NCI-H1417 treated with DMSO at 0.1 percent for 48 hours (cell line): ENCODE measurements at regions not wholly inside any gene's neighbourhood (a gene's known extent, or its start where the extent isn't known, plus 50 kb on each side); places are given as distances from the start of the nearest gene placed in this dataset.

ENCODE experiments used
- DNase-seq: peaks from one replicate; lab custom pipeline; 2025; lab: John Stamatoyannopoulos, UW

DNA sequence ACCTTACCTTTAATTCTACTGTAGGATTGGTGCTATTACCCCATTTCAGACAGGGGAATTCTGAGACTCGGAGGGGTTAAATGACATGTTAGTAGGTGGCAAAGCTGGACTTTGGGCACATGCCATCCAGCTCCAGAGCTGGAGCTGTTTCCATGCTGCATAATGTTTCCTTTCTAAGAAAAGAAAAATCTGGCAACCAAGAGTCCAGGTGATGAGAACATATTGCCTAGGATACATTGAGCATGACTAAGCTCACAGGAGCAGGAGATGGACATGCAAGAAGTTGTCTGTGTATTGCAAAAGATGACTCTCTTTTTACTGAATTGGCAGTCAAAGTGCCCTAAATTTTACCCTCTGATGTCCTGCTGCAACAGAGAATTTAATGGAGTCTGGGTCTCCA is 150.8 kb upstream of the SYT13 start:
- no peak for DNase-seq

- DNase-seq = no peak
Observed at GRCh38 chr11:45436118-45436517, 150.0 kb upstream of the SYT13 start.

DNA sequence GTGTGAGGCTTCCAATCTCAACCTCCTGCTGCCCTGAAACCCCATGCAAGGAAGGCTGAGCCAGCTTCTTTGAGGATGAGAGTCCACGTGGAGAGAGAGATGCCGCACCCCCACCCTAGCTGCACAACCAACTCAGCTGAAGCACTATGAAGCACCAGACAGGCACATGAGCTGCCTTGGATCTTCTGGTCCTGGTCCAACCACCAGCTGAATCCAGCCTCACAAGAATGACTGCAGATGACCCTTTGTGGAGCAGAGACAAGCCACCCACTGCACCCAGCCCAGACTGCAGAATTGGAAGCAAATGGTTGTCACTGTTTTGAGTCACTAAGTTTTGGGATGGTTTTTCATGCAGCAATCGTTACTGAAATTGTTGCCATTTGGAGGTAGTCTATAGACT is 149.6 kb upstream of the SYT13 start:
- no peak for DNase-seq

- DNase-seq = no peak
Observed at GRCh38 chr11:45432910-45433309, 146.8 kb upstream of the SYT13 start.

DNA sequence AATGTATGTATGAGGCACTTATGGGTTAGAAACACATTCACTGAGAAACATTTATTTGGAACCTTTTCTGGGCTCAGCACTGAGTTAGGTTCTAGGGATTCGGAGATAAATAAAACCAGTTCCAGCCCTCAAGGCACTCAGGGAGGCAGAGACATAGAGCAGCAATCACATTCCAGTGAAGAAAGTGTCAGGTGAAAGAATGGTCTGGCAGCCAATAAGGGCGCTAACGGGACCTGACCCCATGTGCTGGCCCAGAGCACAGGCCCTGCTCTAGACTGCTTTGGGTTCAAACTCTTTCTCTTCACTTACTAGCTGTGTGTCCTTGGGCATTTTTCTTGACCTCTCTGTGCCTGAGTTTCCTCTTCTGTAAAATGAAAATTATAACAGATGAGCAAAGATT is 146.0 kb upstream of the SYT13 start:
- no peak for DNase-seq

DNA sequence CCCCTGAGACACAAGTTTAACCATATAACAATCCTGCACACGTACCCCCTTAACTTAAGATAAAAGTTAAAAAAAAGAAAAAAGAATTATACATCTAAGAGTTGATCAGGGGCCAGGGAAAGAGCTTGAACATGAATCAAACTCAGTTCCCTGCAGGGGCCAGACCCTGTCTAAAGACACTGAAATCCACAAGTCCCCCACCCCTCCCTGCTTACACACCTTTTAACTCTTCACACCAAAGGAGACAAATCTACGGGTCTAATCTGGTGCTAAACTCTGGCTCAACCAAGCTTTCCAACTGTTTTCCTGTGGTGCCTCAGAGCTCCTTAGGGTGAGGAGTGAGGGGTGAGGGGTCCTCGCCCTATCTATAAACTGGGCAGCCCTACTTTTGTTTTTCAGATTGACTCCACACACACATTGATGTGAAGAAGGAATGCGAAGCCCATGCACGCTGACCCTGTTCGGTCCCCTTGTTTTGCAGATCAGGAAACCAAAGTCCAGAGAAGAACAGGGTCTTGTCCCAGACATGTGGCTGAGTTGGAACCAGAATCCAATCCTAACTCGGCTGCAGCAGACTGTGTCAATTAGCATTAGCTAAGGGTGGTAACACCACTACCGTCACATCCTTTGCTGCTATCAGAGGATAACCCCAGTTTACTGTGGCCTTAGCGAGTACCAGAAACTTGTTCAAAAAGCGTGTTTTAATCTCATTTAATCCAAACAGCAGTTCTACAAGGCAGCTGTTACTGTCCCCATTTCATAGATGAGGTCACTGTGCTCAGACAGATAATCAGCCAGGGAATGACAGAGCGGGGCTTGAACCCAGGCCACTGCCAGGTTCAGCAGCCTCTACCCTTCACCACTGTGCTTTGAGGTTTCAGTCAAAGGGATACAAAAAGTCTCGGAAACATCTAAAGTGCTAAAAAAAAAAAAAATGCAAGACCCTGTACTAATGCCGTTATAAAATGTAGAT is 145.2 kb upstream of the SYT13 start:
- no peak for DNase-seq

GRCh38 chr11:45430361-45430760 is 144.2 kb upstream of the SYT13 start:
- DNase-seq = no peak

- DNase-seq = no peak
Observed at GRCh38 chr11:45429719-45430118, 143.6 kb upstream of the SYT13 start.

GRCh38 chr11:45428541-45429230 is 142.5 kb upstream of the SYT13 start:
- DNase-seq = no peak

DNA sequence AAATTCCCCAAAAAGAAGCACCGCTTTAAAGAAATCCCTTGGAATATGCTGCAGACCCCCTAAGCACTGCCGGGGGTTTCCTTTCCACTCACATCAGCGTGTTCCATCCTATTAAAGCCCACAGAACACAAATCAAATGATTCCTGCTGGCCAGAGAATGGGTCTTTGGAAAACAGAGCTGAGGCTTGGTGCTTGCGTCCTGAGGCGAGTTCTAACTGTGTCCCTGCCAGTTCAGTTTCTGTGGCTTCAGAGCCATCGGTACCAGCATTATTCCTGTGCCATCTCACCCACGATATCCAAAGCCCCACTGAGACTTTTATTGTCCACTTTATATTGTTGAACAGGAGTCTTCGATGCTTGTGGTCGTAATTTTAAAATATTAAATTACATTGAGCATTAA is 142.0 kb upstream of the SYT13 start:
- no peak for DNase-seq

DNA sequence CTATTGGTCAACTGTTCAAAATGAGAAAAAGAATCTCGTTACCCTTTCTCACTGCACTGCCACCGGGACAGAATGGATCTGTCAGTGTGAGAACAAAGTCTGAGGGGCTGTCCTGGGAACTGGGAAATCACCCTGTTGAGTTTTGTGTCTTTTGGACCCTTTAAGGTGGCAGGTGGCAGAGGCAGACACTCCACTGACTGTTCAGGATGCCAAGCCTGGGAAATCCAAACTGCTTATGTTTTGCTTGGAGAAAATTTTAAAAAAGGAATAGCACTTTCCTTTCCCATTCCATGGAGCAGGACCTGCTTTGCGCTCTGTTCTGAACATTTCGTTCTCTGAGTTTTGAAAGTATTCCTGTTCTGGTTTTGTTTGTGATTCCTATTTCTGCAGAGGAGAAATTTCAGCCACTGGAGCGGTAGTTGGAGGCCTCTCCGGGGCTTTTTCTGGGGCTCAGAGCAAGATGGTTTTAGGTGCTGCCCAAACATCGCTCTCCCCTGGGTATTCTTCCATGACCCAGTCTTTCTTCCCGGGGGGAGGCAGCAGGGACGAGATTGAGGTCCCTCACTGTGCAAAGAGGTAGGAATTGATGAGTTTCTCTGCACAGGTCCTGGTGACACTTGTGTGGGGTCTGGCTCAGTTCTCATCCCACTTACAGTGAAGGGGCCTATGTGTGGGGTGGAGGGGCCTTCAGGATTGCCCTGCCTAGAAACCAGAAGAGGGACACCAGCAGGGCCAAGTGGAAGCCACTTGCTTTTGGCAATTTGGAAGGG is 138.5 kb upstream of the SYT13 start:
- no peak for DNase-seq

DNA sequence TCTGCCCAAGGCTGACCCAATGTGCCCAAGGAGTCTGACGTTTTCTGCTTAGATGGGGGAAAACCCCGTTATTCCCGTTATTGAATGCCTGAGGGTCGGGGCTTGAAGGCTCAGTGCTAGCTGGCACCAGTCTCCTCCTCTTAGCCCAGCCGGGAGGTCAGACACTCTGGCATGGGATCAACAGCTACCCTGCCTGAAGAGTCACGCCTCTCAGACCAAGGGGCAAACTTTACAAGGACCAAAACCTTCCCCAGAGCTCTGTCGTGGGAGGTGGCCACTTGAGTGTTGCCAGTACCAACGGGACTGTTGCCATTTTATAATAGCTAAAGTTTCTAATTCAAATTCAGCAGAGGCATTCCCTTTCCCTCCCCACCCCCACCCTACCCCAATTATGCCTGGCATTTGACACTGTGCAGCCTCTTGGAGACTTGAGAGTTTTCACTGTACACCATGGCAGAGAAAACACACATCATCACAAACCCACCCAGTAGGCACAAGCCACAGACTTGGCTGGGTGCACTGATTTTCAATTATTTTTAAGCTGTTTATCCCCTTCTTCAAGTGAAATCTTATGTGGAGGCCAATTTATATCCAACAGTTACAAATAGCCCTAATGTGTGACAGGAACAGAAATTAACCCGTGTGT is 137.5 kb upstream of the SYT13 start:
- DNase-seq = no peak

DNA sequence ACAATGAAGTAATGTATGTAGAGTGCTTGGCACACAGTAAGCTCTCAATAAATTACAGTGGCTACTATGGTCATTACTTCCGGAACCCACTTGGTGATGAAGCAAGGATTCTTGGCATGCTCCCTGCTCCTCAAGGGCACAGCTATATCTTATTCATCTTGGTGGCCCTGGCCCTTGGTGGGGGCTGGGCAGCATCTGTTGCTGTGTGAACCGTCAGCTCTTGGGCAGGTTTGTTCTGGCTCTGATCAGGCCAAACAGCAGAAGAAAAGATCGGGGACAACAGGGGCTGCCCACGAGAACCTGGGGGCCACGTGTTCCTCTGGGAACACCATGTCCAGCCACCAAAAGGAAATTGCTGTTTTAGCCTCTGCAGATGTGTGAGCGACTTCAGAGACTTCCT is 136.9 kb upstream of the SYT13 start:
- DNase-seq = no peak

GRCh38 chr11:45414088-45414487 is 127.9 kb upstream of the SYT13 start:
- DNase-seq = no peak

DNA sequence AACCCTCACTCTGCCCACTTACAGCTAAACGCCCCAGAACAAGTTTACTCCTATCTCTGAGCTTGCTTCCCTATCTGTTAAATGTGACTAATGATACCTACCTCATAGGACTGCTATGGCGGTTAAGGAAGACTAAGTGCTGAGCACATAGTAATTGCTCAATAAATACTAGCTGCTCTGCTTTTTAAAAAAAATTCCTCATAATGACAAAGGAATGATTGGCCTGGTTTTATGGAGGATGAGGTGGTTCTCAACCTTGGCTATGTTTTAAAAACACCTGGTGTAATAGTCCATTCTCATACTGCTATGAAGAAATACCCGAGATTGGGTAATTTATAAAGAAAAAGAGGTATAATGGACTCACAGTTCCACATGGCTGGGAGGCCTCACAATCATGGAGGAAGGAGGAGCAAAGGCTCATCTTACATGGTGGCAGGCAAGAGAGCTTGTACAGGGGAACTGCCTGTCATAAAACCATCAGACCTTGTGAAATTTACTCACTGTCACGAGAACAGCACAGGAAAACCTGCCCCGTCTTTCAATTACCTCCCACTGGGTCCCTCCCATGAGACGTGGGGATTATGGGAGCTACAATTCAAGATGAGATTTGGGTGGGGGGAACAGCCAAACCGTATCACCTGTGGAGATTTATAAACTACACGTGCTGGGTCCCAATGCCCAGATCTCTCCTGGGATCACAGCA is 127.2 kb upstream of the SYT13 start:
- DNase-seq = no peak

DNA sequence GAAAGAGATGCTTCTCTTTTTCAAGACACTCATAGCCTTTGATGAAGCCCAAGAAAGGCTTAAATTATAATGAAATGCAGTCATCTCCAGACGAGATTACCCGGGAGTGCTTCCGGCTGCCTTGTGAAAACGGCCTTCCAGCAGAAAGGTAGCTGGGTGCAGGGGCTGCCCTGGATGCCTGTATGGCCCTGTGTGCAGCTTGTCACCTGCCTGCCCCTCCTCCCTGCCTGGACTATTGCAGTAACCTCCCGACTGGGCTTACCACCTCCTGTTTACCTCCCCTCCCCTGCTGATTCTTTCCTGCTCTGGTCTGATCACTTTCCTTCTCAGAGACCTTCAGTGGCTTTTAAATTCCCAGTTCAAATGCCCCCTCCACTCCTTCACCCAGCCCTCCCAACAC is 126.4 kb upstream of the SYT13 start:
- no peak for DNase-seq

DNA sequence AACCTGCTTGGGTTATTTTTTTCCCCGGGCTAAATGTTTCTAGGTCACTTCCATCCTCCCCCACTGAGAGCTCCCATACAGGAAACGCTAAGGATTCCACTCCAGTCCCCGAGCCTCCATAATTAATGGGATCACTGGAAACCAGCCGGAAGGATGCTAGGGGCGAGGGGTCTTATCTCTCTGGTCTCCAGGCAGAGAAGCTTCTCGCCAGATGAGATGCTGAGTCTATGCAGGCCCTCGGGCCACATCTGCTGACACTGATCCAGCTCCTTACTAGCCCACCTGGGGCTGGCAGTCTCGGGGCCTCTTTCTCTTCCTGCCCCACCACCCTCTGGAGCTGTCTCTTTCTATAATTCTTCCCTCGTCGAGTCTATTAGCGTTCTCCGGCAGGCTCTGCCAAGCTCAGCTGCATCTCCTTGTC is 125.9 kb upstream of the SYT13 start:
- no peak for DNase-seq

DNA sequence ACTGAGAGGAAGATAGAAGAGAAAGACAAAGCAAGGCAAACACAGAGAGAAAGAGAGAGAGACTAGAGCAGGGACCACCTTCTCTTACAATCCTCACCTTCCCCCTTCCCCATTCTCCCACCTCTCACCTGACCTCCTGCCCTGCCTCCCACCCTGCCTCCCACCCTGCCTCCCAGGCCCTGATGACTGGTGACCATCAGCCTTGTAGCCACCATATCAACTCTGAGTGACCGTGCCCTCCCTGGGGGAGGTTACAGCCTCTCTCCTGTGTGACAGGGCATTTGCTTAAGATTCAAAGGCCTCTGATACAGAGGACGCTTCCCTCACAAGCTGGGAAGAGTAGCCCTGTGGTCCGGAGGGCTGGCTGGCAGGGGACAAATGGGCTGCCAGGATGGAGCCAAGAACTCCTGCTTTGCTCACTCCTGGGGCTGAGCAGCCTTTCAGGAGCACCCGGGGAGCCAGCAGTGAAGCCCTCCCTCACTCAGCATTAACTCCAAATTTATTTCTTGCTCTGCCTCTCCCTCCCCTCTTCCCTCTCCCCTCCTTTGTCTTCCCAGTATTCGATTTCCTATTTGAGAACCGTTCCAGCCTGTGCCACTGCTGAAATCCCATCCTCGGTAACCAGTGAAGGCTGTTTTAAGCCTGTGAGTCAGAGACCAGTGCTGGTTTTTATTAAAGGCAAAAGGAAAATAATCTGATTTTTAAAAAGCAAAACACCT is 125.2 kb upstream of the SYT13 start:
- no peak for DNase-seq

DNA sequence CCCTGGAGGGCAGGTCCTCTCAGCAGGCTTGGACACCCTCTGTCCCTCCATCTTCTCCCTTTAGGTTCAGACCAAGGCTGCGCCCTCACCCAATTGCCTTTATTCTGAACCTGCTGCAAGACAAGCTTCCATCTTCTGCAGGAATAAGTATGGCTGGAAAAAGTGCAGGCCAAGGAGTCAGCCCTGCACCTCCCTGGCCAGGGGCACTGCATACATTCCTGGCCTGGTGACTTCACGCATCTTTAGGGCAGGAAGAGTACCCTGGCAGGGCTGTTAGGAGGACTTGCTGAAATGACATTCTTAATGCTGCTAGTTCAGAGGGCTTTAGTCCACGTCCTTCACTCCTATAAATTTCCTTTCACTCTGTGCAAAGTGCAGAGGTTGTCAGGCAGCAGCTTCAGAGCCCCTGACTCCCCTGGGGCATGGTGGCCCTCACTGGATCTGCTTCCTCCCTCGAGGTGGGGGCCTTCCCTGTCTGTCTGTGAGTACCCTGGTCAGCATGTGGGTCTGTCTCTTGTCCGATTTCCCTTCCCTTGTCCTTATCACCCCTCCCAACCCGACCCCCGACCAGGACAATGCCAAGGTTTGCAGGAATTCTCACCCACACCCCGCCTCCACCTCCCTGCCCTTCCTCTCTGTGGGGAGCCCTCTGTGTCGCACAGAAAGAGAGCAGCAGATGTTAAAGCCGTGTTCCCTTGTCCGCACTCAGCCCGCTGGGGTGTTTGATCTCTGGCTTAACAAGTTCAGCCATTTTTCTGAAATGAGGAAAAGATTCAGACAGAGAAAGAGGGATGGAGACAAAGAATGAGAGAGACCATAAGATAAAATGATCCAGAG is 124.5 kb upstream of the SYT13 start:
- no peak for DNase-seq

DNA sequence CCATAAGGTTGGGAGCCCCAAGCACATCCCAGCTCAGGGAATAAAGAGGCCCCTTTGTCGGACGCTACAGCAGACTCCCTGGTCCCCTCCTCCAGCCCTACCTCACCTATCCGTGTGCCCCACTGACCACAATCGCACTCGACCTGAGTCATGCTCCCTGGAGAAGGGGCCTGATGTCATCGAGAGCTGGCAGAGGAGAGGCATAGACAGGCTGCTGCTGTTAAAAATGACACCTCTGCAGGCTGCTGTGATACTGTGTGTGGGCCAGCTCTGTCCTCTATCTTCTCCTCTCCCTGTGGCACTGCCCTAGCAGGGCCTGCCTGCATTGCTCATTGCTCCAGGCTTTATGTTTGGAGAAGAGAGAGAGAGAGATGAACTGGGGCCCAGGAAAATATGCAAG is 123.4 kb upstream of the SYT13 start:
- no peak for DNase-seq
